ENCODE measurements at regions not wholly inside any gene's neighbourhood (a gene's known extent, or its start where the extent isn't known, plus 50 kb on each side); places are given as distances from the start of the nearest gene placed in this dataset.
"Not testable (repeated sequence)": the region's sequence is repeated elsewhere in the genome, so short reads cannot be mapped to it uniquely, and the experiment has no call there.

DNA sequence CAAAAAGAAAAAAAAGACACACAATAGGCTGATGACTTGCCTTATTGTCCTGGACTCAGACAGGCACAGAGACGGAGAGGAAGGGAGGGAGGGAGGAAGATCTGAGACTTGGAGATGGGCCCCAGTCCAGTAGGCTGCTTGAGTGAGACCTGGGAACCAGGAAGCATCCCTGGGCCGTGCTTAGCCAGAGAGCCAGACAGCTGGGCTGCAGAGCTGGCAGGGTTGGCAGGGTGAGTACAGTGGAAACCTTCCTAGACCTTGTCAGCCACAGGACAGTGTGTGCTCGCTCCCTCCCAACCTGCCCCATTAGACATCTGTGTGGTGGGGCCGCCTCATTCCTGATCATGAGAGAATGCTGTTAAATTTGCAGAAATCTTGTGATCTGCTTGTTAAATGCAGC is 107.9 kb upstream of the ALDH1A3 start:
- TF ChIP-seq CTCF (IDR thresholded peaks at IDR 0.05) = no peak
- no peak for TF ChIP-seq POLR2A (IDR thresholded peaks at IDR 0.05)
- 58 to 67% (median 62%) methylated on average over 4 of the region's 4 CpGs for WGBS, 4 donors
- no peaks in the 10 kb centered on the region for H3K36me3 ChIP-seq

GRCh38 chr15:100772478-100772877 is 107.2 kb upstream of the ALDH1A3 start:
- Histone ChIP-seq H3K9me3 (no peaks in the 10 kb centered on the region), H3K27ac (no peak overlapping the region), H3K27me3 (no peaks in the 10 kb centered on the region), H3K4me1 (no peaks in the 10 kb centered on the region), H3K36me3 (no peaks in the 10 kb centered on the region), H3K4me3 (no peak overlapping the region)
- intact Hi-C loops (cut with DNase I) = no loop called here
- 91 to 96% (median 93%) methylated on average over 6 of the region's 6 CpGs for WGBS, 4 donors
- ATAC-seq = no peak
- TF ChIP-seq POLR2A (IDR thresholded peaks at IDR 0.05) (no peak), CTCF (IDR thresholded peaks at IDR 0.05) (no peak)
- no peak for DNase-seq

More for the DNA sequence above, 107.9 kb upstream of the ALDH1A3 start:
- DNase-seq (no peak), ATAC-seq (peak; percentile 58 to 73 (median 68))
- Histone ChIP-seq H3K9me3 (no peaks in the 10 kb centered on the region), H3K27ac (no peak overlapping the region), H3K4me3 (no peak overlapping the region), H3K27me3 (peaks cover 0 to 2% (median 0%) of the 10 kb centered on the region in 9 donors), H3K4me1 (no peaks in the 10 kb centered on the region)
- intact Hi-C loops (cut with DNase I) = no loop called here

GRCh38 chr15:100772892-100773520 is 106.6 kb upstream of the ALDH1A3 start:
- Histone ChIP-seq H3K27me3 (no peaks in the 10 kb centered on the region), H3K36me3 (no peaks in the 10 kb centered on the region), H3K4me1 (no peaks in the 10 kb centered on the region), H3K9me3 (no peaks in the 10 kb centered on the region), H3K27ac (no peak overlapping the region), H3K4me3 (no peak overlapping the region)
- TF ChIP-seq CTCF (IDR thresholded peaks at IDR 0.05) = no peak
- no peak for TF ChIP-seq POLR2A (IDR thresholded peaks at IDR 0.05)
- DNase-seq = no peak
- 89 to 95% (median 90%) methylated on average over 9 of the region's 9 CpGs for WGBS, 4 donors
- intact Hi-C loops (cut with DNase I) = no loop called here
- no peak for ATAC-seq

GRCh38 chr15:100774044-100774443 is 105.6 kb upstream of the ALDH1A3 start:
- DNase-seq; H3K27ac ChIP-seq; H3K4me3 ChIP-seq; ATAC-seq; H3K36me3 ChIP-seq; H3K9me3 ChIP-seq; intact Hi-C loops (cut with DNase I); H3K27me3 ChIP-seq; H3K4me1 ChIP-seq: not testable (repeated sequence)
- WGBS, 4 donors = 94 to 100% (median 98%) methylated on average over 21 to 28 of the region's 28 CpGs; no CpG with 5 or more reads in 1 of the 4 donors
